IPS DF 6.9 (cell line): ENCODE measurements at regions not wholly inside any gene's neighbourhood (a gene's known extent, or its start where the extent isn't known, plus 50 kb on each side); places are given as distances from the start of the nearest gene placed in this dataset.

Experiments used
- DNase-seq: peaks from one replicate; pipeline ENCODE4 v3.0.0-alpha.2; 2013; ENCODE audit warnings: low read depth, low spot score
- H3K27ac ChIP-seq: one replicate; pipeline ENCODE4 v1.5.1; 2013; ENCODE audit warnings: low read length, control low read depth
- H3K27me3 ChIP-seq: 2 replicates; pipeline ENCODE4 v1.6.1; 2013; ENCODE audit warnings: mild to moderate bottlenecking, low read length; ENCODE audit not compliant: control insufficient read depth, insufficient read depth
- H3K36me3 ChIP-seq: 2 replicates; pipeline ENCODE4 v1.6.1; 2013; ENCODE audit warnings: low read length; ENCODE audit not compliant: control insufficient read depth, insufficient read depth
- H3K4me1 ChIP-seq: 2 replicates; pipeline ENCODE4 v1.6.1; 2013; ENCODE audit warnings: low read length; ENCODE audit not compliant: control insufficient read depth, insufficient read depth
- H3K4me3 ChIP-seq: 2 replicates; pipeline ENCODE4 v1.5.1; 2013; ENCODE audit warnings: mild to moderate bottlenecking, low read length
- H3K9me3 ChIP-seq: 2 replicates; pipeline ENCODE4 v1.6.1; 2013; ENCODE audit warnings: low read length, inconsistent platforms; ENCODE audit not compliant: control insufficient read depth, insufficient read depth
- WGBS: extraction: QIAGEN DNeasy Blood & Tissue Kit; methylation state at CpG from one replicate; pipeline ENCODE4 v1.1.7; 2013; ENCODE audit warnings: mixed read lengths, missing lambda C conversion rate; ENCODE audit not compliant: insufficient read length, insufficient coverage; 5-methylcytosine and 5-hydroxymethylcytosine counted together

GRCh38 chr20:56798634-56799033, 169.5 kb downstream of the TFAP2C start:
- H3K27me3 ChIP-seq: no peaks in the 10 kb centered on the region; the same call in 1 of the 2 replicates
- H3K4me3 ChIP-seq: no peak overlapping the region
- no peak overlapping the region for H3K27ac ChIP-seq
- WGBS: no CpG with 5 or more reads among the region's 1 CpG
- H3K9me3 ChIP-seq: no peaks in the 10 kb centered on the region
- no peaks in the 10 kb centered on the region for H3K36me3 ChIP-seq
- DNase-seq: no peak
- no peaks in the 10 kb centered on the region for H3K4me1 ChIP-seq

- Histone ChIP-seq H3K4me3 (no peak overlapping the region), H3K36me3 (no peaks in the 10 kb centered on the region), H3K9me3 (no peaks in the 10 kb centered on the region), H3K27me3 (no peaks in the 10 kb centered on the region; the same call in 1 of the 2 replicates), H3K27ac (no peak overlapping the region), H3K4me1 (no peaks in the 10 kb centered on the region)
- no CpG with 5 or more reads among the region's 2 CpGs for WGBS
- DNase-seq: no peak
These were observed 170.1 kb downstream of the TFAP2C start for GRCh38 chr20:56799187-56799586.

DNA sequence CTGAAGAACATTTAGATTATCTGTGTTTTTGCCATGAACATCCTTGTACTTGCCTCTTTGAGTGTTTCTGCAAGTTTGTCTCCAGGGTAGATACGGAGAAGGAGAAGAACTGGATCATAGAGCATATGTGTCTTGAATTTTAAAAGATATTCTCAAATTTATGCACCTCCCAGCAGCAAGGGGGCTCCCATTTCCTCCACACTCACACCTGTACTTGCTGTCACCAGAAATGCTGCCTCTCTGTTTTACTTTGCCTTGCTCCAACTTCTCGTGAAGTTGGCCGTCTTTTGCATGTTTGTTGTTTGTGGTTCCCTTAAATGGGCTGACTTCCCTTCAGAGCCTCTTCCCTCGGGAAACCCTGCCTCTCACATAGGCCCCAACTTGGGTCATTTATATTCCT, 171.0 kb downstream of the TFAP2C start:
- H3K27ac ChIP-seq: no peak overlapping the region
- no peaks in the 10 kb centered on the region for H3K9me3 ChIP-seq
- DNase-seq: no peak
- peaks cover 3% of the 10 kb centered on the region; the same call in 1 of the 2 replicates for H3K4me1 ChIP-seq
- no peaks in the 10 kb centered on the region; the same call in 1 of the 2 replicates for H3K27me3 ChIP-seq
- no peaks in the 10 kb centered on the region for H3K36me3 ChIP-seq
- WGBS: no CpG with 5 or more reads among the region's 4 CpGs
- no peak overlapping the region for H3K4me3 ChIP-seq

- DNase-seq: no peak
- no peaks in the 10 kb centered on the region for H3K9me3 ChIP-seq
- H3K27ac ChIP-seq: no peak overlapping the region
- no peak overlapping the region for H3K4me3 ChIP-seq
- H3K36me3 ChIP-seq: no peaks in the 10 kb centered on the region
- WGBS: no CpG with 5 or more reads among the region's 19 CpGs
- peaks cover 5% of the 10 kb centered on the region; the same call in 1 of the 2 replicates for H3K4me1 ChIP-seq
- no peaks in the 10 kb centered on the region; the same call in 1 of the 2 replicates for H3K27me3 ChIP-seq
These were observed 173.1 kb downstream of the TFAP2C start for GRCh38 chr20:56801971-56802755.

GRCh38 chr20:56802805-56803204, 173.7 kb downstream of the TFAP2C start:
- Histone ChIP-seq H3K36me3 (no peaks in the 10 kb centered on the region), H3K4me3 (no peak overlapping the region), H3K4me1 (peaks cover 5% of the 10 kb centered on the region; the same call in 1 of the 2 replicates), H3K27me3 (no peaks in the 10 kb centered on the region), H3K27ac (no peak overlapping the region), H3K9me3 (no peaks in the 10 kb centered on the region)
- WGBS: no CpG with 5 or more reads among the region's 20 CpGs
- DNase-seq: no peak

- H3K4me1 ChIP-seq: peaks cover 5% of the 10 kb centered on the region; the same call in 1 of the 2 replicates
- H3K27ac ChIP-seq: no peak overlapping the region
- 100% methylated on average over 3 of the region's 4 CpGs for WGBS
- no peaks in the 10 kb centered on the region for H3K9me3 ChIP-seq
- H3K4me3 ChIP-seq: no peak overlapping the region
- no peaks in the 10 kb centered on the region for H3K27me3 ChIP-seq
- no peaks in the 10 kb centered on the region for H3K36me3 ChIP-seq
- DNase-seq: no peak
These were observed 176.2 kb downstream of the TFAP2C start for GRCh38 chr20:56805313-56805712.

DNA sequence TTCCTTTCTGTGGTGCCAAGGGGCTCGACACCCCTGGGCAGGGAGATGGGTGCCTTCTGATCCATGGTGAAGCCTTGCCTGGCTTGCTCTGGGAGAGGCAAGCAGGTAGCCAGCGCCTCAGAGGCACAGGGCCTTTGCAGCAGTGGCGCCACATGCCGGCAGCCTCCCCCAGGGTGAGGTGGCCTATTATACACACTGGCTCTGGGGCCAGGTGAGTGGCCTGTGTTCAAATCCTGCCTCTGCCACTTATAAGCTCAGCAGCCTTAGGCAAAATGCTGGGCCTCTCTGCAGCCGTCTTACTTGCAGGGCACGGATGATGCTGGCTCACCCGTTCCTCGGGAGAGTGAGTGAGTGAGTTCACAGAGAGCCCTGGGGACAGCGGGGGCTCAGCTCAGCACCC, 176.9 kb downstream of the TFAP2C start:
- no peaks in the 10 kb centered on the region for H3K27me3 ChIP-seq
- H3K27ac ChIP-seq: no peak overlapping the region
- H3K36me3 ChIP-seq: no peaks in the 10 kb centered on the region
- H3K9me3 ChIP-seq: no peaks in the 10 kb centered on the region
- no CpG with 5 or more reads among the region's 9 CpGs for WGBS
- H3K4me3 ChIP-seq: no peak overlapping the region
- no peak for DNase-seq
- H3K4me1 ChIP-seq: peaks cover 5% of the 10 kb centered on the region; the same call in 1 of the 2 replicates

DNA sequence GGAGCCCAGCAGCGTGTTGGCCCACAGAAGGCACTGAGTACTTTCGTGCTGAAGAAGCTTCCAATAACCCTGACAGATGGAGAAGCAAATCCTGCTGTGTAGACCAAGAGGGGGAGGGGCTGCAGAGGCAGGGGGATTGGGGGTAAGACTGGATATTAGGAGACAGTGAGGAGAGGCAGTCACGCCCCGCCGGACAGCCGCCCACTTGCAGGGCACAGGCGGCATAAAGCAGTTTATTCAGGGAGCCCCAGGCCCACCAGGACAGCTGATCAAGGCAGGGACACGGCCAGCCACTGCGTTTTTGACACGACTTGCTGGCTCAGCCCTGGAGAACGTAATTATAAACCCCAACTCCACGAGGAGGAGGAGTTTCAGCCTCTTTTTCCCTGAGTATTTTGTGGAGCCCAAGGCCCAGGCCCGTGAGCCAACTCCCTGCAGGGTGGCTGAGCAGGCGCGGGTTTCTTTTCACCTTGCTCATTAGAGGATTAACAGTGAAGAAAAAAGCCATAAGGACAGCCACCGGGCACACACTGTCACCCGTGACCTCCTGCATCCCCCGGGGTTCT, 177.9 kb downstream of the TFAP2C start:
- no peaks in the 10 kb centered on the region for H3K27me3 ChIP-seq
- H3K4me3 ChIP-seq: no peak overlapping the region
- no peaks in the 10 kb centered on the region for H3K36me3 ChIP-seq
- peaks cover 5% of the 10 kb centered on the region; the same call in 1 of the 2 replicates for H3K4me1 ChIP-seq
- no peak overlapping the region for H3K27ac ChIP-seq
- no peak for DNase-seq
- no CpG with 5 or more reads among the region's 18 CpGs for WGBS
- no peaks in the 10 kb centered on the region for H3K9me3 ChIP-seq

DNA sequence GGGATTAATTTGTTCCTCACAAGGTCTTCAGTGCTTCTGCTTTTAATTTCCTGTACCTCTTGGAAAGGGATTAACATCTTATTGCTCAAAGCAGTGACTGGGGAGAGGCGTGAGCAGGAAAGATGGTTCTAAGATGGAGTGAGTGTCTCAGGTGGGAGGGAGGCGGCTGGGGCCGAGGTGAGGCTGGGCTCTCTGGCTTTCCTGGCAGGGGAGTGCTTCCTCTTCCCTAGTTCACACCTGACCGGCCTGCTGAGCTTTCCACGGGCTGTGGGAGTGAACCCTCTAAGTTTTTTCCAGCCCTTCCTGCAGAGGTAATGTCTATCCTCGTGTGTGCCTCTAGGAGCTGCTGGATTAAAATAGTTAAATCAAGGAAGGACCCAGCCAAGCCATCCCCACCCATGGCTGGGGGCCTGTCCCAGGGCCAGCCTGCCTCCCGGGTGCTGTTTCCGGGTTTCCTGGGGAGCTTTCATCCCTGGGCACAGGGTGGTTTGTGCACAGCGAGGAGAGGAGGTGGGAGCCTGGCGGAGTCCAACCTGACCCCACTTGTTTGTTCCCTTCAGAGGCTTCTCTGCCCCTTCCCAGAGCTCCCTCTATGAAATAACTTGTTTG, 179.1 kb downstream of the TFAP2C start:
- Histone ChIP-seq H3K4me1 (peaks cover 5% of the 10 kb centered on the region; the same call in 1 of the 2 replicates), H3K27me3 (no peaks in the 10 kb centered on the region), H3K36me3 (no peaks in the 10 kb centered on the region), H3K9me3 (no peaks in the 10 kb centered on the region), H3K4me3 (no peak overlapping the region), H3K27ac (no peak overlapping the region)
- WGBS: no CpG with 5 or more reads among the region's 10 CpGs
- no peak for DNase-seq

- no peaks in the 10 kb centered on the region for H3K9me3 ChIP-seq
- DNase-seq: no peak
- no peaks in the 10 kb centered on the region for H3K36me3 ChIP-seq
- no peak overlapping the region for H3K27ac ChIP-seq
- no CpG with 5 or more reads among the region's 8 CpGs for WGBS
- no peaks in the 10 kb centered on the region for H3K27me3 ChIP-seq
- H3K4me1 ChIP-seq: peaks cover 5% of the 10 kb centered on the region; the same call in 1 of the 2 replicates
- no peak overlapping the region for H3K4me3 ChIP-seq
These were observed 179.6 kb downstream of the TFAP2C start for GRCh38 chr20:56808732-56809131.
